ENCODE measurements at regions not wholly inside any gene's neighbourhood (a gene's known extent, or its start where the extent isn't known, plus 50 kb on each side); places are given as distances from the start of the nearest gene placed in this dataset.

DNA sequence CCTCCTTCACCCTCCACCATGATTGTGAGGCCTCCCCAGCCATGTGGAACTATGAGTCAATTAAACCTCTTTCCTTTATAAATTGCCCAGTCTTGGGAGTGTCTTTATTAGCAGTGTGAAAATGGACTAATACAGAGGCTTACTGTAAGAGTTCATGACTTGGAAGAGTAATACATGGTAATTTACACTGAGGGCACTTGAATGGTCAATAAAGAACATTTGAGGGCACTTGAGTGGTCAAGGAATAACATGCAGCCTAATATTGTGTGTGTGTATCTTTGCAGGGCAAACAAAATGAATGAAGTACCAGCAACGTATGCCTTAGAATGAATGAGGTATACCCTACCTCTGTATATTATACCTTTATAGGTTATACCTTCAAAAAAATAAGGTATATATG is 190.4 kb upstream of the SOX11 start:
- TF ChIP-seq FOXP2 (optimal IDR thresholded peaks at IDR 0.05; ENCODE audit: control extremely low read depth, extremely low read length, insufficient read depth) (no peak), EZH2 (IDR thresholded peaks at IDR 0.05) (no peak), POLR2AphosphoS5 (IDR thresholded peaks at IDR 0.05; ENCODE audit: borderline replicate concordance, low read depth, low read length) (no peak)
- H3K9me3 ChIP-seq (ENCODE audit: low read depth, low read length) = no peaks in the 10 kb centered on the region
- no peak overlapping the region for H3K9ac ChIP-seq (ENCODE audit: insufficient read length)
- H3K36me3 ChIP-seq (ENCODE audit: insufficient read depth, low read length) = no peaks in the 10 kb centered on the region
- DNase-seq (ENCODE audit: low read depth, low spot score) = no peak
- H3K4me3 ChIP-seq = no peak overlapping the region
- H3K27ac ChIP-seq = no peak overlapping the region

DNA sequence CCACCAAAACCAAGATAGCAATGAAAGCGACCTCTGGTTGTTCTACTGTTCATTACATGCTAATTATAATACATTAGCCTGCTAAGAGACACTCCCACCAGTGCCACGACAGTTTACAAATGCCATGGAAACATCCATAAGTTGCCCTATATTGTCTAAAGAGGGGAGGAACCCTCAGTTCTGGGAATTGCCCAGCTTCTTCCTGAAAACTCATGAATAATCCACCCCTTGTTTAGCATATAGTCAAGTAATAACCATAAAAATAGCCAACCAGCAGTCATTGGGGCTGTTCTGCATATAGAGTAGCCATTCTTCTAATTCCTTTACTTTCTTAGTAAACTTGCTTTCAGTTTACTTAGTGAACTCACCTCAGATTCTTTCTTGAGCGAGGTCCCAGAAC is 189.8 kb upstream of the SOX11 start:
- no peaks in the 10 kb centered on the region for H3K9me3 ChIP-seq (ENCODE audit: low read depth, low read length)
- no peak for TF ChIP-seq POLR2AphosphoS5 (IDR thresholded peaks at IDR 0.05; ENCODE audit: borderline replicate concordance, low read depth, low read length)
- TF ChIP-seq EZH2 (IDR thresholded peaks at IDR 0.05) = no peak
- TF ChIP-seq FOXP2 (optimal IDR thresholded peaks at IDR 0.05; ENCODE audit: control extremely low read depth, extremely low read length, insufficient read depth) = no peak
- no peak overlapping the region for H3K27ac ChIP-seq
- no peak overlapping the region for H3K4me3 ChIP-seq
- H3K9ac ChIP-seq (ENCODE audit: insufficient read length) = no peak overlapping the region
- DNase-seq (ENCODE audit: low read depth, low spot score) = no peak
- H3K36me3 ChIP-seq (ENCODE audit: insufficient read depth, low read length) = no peaks in the 10 kb centered on the region

DNA sequence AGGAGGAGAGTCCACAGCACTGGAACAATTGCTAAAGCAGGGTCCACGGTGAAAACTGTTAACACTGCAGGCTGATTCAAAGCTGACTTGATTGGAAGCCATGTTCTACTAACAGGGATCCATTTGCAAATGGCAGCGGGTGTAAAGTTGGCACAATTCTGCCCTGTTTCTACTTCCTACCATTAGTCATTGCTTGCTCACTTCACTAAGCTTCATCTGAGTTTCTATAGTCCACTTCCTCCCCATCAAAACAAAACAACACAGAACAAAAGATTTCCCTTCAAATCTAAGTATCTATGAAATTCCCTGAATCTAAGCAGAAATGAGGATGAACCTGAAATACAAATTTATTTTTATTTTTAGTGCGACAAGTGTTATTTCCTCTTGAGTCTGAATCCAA is 187.4 kb upstream of the SOX11 start:
- no peak for DNase-seq (ENCODE audit: low read depth, low spot score)
- TF ChIP-seq FOXP2 (optimal IDR thresholded peaks at IDR 0.05; ENCODE audit: control extremely low read depth, extremely low read length, insufficient read depth) (no peak), POLR2AphosphoS5 (IDR thresholded peaks at IDR 0.05; ENCODE audit: borderline replicate concordance, low read depth, low read length) (no peak), EZH2 (IDR thresholded peaks at IDR 0.05) (no peak)

DNA sequence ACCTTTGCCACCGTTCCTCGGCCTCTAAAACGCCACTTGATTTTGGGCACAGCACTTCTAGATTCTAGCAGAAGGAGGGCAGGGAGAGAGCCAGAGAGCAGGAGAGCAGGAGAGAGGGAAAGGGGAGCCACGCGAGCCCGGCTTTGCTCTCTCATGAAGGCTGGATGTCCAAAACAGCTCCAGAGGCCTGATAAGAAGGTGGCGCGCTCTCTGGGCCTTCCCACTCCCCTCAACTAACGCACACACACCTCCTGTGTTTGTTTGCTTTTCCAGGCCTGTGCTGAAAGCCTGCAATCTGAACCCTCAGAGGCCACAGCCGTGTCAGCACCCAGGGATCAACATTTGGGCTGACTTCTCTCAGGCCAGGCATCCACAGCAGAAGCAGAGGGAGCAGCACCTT is 184.8 kb upstream of the SOX11 start:
- Histone ChIP-seq H3K27ac (no peak overlapping the region), H3K36me3 (ENCODE audit: insufficient read depth, low read length) (no peaks in the 10 kb centered on the region), H3K9ac (ENCODE audit: insufficient read length) (no peak overlapping the region), H3K9me3 (ENCODE audit: low read depth, low read length) (no peaks in the 10 kb centered on the region), H3K4me3 (no peak overlapping the region)
- TF ChIP-seq EZH2 (IDR thresholded peaks at IDR 0.05) (no peak), POLR2AphosphoS5 (IDR thresholded peaks at IDR 0.05; ENCODE audit: borderline replicate concordance, low read depth, low read length) (no peak), FOXP2 (optimal IDR thresholded peaks at IDR 0.05; ENCODE audit: control extremely low read depth, extremely low read length, insufficient read depth) (no peak)
- DNase-seq (ENCODE audit: low read depth, low spot score) = no peak

More for the DNA sequence above, 187.4 kb upstream of the SOX11 start:
- Histone ChIP-seq H3K9me3 (ENCODE audit: low read depth, low read length) (no peaks in the 10 kb centered on the region), H3K4me3 (no peak overlapping the region), H3K9ac (ENCODE audit: insufficient read length) (no peak overlapping the region), H3K27ac (no peak overlapping the region), H3K36me3 (ENCODE audit: insufficient read depth, low read length) (no peaks in the 10 kb centered on the region)

DNA sequence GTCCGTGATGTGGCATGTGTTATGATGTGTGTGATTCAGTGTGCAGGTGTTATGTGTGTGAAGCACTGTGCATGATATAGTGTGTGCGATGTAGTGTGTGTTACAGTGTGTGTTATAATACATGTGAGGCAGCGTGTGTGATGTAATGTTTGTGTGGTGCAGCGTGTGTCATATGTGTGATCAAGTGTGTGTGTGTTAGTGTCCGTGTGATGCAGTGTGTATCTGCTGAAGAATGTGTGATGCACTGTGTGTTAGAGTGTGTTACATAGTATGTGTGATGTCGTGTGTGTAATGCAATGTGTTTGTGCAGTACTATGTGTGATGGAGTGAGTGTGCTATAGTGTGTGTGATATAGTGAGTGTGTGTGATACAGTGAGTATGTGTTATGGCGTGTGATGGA is 182.8 kb upstream of the SOX11 start:
- no peaks in the 10 kb centered on the region for H3K9me3 ChIP-seq (ENCODE audit: low read depth, low read length)
- H3K36me3 ChIP-seq (ENCODE audit: insufficient read depth, low read length) = no peaks in the 10 kb centered on the region
- DNase-seq (ENCODE audit: low read depth, low spot score) = no peak
- TF ChIP-seq FOXP2 (optimal IDR thresholded peaks at IDR 0.05; ENCODE audit: control extremely low read depth, extremely low read length, insufficient read depth) (no peak), EZH2 (IDR thresholded peaks at IDR 0.05) (no peak), POLR2AphosphoS5 (IDR thresholded peaks at IDR 0.05; ENCODE audit: borderline replicate concordance, low read depth, low read length) (no peak)
- H3K9ac ChIP-seq (ENCODE audit: insufficient read length) = no peak overlapping the region
- no peak overlapping the region for H3K4me3 ChIP-seq
- no peak overlapping the region for H3K27ac ChIP-seq

DNA sequence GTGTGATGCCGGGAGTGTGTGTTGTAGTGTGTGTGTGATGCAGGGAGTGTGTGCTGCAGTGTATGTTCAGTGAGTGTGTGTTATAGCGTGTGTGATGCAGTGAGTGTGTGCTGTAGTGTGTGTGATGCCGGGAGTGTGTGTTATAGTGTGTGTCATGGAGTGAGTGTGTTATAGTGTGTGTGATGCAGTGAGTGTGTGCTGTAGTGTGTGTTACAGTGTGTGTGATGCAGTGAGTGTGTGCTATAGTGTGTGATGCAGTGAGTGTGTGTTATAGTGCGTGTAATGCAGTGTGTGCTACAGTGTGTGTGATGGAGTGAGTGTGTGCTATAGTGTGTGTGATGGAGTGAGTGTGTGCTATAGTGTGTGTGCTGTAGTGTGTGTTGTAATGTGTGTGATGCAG is 182.1 kb upstream of the SOX11 start:
- DNase-seq (ENCODE audit: low read depth, low spot score) = no peak
- Histone ChIP-seq H3K36me3 (ENCODE audit: insufficient read depth, low read length) (no peaks in the 10 kb centered on the region), H3K9me3 (ENCODE audit: low read depth, low read length) (no peaks in the 10 kb centered on the region), H3K4me3 (no peak overlapping the region), H3K9ac (ENCODE audit: insufficient read length) (no peak overlapping the region), H3K27ac (no peak overlapping the region)
- TF ChIP-seq FOXP2 (optimal IDR thresholded peaks at IDR 0.05; ENCODE audit: control extremely low read depth, extremely low read length, insufficient read depth) (no peak), POLR2AphosphoS5 (IDR thresholded peaks at IDR 0.05; ENCODE audit: borderline replicate concordance, low read depth, low read length) (no peak), EZH2 (IDR thresholded peaks at IDR 0.05) (no peak)

DNA sequence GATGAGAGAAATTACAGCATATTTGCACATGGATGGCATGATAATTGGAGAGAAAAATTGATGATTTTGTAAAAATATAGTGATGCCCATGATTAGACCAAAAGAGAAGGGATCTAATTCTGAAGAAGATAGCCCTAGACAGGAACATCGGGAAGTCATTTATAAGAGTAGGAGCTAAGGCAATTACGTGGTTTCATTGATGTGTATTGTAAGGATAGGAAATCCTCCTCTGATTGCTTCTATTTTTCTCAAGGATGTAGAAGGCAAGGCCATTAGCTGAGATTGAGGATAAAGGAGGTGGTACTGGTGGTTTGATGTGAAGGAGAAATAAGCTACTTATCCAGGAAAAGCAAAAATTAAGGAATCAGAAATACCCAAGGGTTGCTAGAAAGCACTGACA is 176.5 kb upstream of the SOX11 start:
- Histone ChIP-seq H3K36me3 (ENCODE audit: insufficient read depth, low read length) (no peaks in the 10 kb centered on the region), H3K27ac (no peak overlapping the region), H3K9me3 (ENCODE audit: low read depth, low read length) (no peaks in the 10 kb centered on the region), H3K9ac (ENCODE audit: insufficient read length) (no peak overlapping the region), H3K4me3 (no peak overlapping the region)
- DNase-seq (ENCODE audit: low read depth, low spot score) = no peak
- TF ChIP-seq EZH2 (IDR thresholded peaks at IDR 0.05) = no peak
- TF ChIP-seq POLR2AphosphoS5 (IDR thresholded peaks at IDR 0.05; ENCODE audit: borderline replicate concordance, low read depth, low read length) = no peak

DNA sequence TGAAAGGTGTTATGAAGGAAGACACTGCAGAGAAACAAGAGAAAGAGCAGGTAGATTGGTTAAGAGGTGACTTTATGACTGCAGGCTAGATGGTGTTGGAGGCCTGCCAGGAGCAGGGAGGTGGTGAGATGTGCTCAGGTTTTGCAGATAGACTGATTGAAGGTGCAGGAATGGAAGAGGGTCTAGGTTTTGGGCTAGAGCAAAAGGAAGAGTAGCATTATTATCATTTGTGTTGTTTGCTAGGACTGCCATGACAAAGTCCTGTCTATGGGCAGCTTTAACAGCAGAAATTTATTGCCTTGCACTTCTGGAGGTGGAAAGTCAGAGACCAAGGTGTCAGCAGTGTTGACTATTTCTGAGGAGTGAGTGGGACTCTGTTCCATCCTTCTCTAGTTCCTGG is 172.9 kb upstream of the SOX11 start:
- TF ChIP-seq EZH2 (IDR thresholded peaks at IDR 0.05) (no peak), FOXP2 (optimal IDR thresholded peaks at IDR 0.05; ENCODE audit: control extremely low read depth, extremely low read length, insufficient read depth) (no peak), POLR2AphosphoS5 (IDR thresholded peaks at IDR 0.05; ENCODE audit: borderline replicate concordance, low read depth, low read length) (no peak)
- Histone ChIP-seq H3K36me3 (ENCODE audit: insufficient read depth, low read length) (no peaks in the 10 kb centered on the region), H3K9ac (ENCODE audit: insufficient read length) (no peak overlapping the region), H3K4me3 (no peak overlapping the region), H3K27ac (no peak overlapping the region), H3K9me3 (ENCODE audit: low read depth, low read length) (no peaks in the 10 kb centered on the region)
- no peak for DNase-seq (ENCODE audit: low read depth, low spot score)

DNA sequence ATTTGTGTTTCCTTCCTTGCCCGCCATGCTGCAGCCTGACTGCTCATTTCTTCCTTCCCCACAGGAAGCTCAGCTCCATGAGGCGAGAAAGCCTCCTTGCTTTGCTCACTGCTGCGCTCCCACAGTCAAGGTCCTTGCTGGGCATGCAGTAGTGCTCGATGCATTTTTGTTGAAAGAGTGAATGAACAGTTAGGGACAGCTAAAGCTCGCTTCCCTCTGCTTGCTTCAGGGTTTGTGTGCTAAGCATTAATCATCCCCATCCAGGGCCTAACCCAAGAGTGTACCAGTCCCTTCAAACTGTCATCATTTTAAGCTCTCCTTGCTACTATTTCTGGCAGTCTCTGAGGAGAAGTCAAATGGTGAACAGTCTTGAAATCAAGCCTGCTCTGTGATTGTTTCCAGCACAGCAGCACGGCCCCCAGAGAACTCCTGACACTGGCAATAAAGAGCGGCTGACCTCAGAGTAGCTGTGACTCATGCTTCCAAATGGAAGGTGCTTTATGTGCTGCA is 171.7 kb upstream of the SOX11 start:
- no peaks in the 10 kb centered on the region for H3K36me3 ChIP-seq (ENCODE audit: insufficient read depth, low read length)
- DNase-seq (ENCODE audit: low read depth, low spot score) = no peak
- no peak overlapping the region for H3K9ac ChIP-seq (ENCODE audit: insufficient read length)
- H3K4me3 ChIP-seq = no peak overlapping the region
- TF ChIP-seq EZH2 (IDR thresholded peaks at IDR 0.05) (no peak), FOXP2 (optimal IDR thresholded peaks at IDR 0.05; ENCODE audit: control extremely low read depth, extremely low read length, insufficient read depth) (no peak), POLR2AphosphoS5 (IDR thresholded peaks at IDR 0.05; ENCODE audit: borderline replicate concordance, low read depth, low read length) (no peak)
- no peaks in the 10 kb centered on the region for H3K9me3 ChIP-seq (ENCODE audit: low read depth, low read length)
- no peak overlapping the region for H3K27ac ChIP-seq
